ENCODE measurements at regions not wholly inside any gene's neighbourhood (a gene's known extent, or its start where the extent isn't known, plus 50 kb on each side); places are given as distances from the start of the nearest gene placed in this dataset.

DNA sequence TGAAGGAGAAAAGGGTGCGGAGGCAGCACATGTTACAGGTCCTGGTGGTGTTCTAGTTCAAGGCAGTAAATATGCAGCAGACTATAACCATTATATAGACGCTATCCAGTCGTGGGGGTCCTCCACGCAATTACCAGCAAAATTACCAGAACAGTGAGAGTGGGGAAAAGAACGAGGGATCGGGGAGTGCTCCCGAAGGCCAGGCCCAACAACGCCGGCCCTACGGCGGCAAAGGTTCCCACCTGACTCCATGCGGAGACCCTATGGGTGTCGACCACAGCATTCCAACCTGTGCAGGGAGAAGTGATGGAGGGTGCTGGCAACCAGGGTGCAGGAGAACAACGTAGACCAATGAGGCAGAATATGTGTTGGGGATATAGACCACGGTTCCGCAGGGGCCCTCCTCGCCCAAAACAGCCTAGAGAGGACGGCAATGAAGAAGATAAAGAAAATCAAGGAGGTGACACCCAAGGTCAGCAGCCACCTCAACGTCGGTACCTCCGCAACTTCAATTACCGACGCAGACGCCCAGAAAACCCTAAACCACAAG, 89.0 kb upstream of the TPM1 start:
- TF ChIP-seq POLR2AphosphoS5 (IDR thresholded peaks at IDR 0.05; ENCODE audit: insufficient read depth in 1 of 2, low read depth in 1 of 2) (no peak), POLR2A (IDR thresholded peaks at IDR 0.05) (no peak)
- TF ChIP-seq, protein P1, sequence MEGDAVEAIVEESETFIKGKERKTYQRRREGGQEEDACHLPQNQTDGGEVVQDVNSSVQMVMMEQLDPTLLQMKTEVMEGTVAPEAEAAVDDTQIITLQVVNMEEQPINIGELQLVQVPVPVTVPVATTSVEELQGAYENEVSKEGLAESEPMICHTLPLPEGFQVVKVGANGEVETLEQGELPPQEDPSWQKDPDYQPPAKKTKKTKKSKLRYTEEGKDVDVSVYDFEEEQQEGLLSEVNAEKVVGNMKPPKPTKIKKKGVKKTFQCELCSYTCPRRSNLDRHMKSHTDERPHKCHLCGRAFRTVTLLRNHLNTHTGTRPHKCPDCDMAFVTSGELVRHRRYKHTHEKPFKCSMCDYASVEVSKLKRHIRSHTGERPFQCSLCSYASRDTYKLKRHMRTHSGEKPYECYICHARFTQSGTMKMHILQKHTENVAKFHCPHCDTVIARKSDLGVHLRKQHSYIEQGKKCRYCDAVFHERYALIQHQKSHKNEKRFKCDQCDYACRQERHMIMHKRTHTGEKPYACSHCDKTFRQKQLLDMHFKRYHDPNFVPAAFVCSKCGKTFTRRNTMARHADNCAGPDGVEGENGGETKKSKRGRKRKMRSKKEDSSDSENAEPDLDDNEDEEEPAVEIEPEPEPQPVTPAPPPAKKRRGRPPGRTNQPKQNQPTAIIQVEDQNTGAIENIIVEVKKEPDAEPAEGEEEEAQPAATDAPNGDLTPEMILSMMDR (IDR thresholded peaks at IDR 0.05): no peak
